ENCODE measurements at regions not wholly inside any gene's neighbourhood (a gene's known extent, or its start where the extent isn't known, plus 50 kb on each side); places are given as distances from the start of the nearest gene placed in this dataset.

GRCh38 chr2:193965263-193965662, 1691.8 kb upstream of the SLC39A10 start:
- no peak overlapping the region for H2AFZ ChIP-seq (ENCODE audit: low read length)
- H3K27me3 ChIP-seq (ENCODE audit: insufficient read depth, low read length, poor library complexity, severe bottlenecking): no peaks in the 10 kb centered on the region
- H3K9me2 ChIP-seq (replicated peaks; ENCODE audit: low read depth, low read length): no peaks in the 10 kb centered on the region
- TF ChIP-seq EZH2phosphoT487 (IDR thresholded peaks at IDR 0.05; ENCODE audit: borderline replicate concordance) (no peak), CTCF (conservative IDR thresholded peaks at IDR 0.05; ENCODE audit: low read length) (no peak)
- no peak overlapping the region for H3K4me2 ChIP-seq (ENCODE audit: low read depth, low read length, poor library complexity, severe bottlenecking)
- H3K9me3 ChIP-seq (ENCODE audit: insufficient read depth, low read depth, low read length): no peaks in the 10 kb centered on the region
- H3K9ac ChIP-seq (ENCODE audit: low read depth, low read length, poor library complexity, severe bottlenecking): no peak overlapping the region
- H3K4me3 ChIP-seq (ENCODE audit: low read length, poor library complexity, severe bottlenecking): no peak overlapping the region
- H3K36me3 ChIP-seq (ENCODE audit: insufficient read depth, low read length): no peaks in the 10 kb centered on the region
- H3K79me2 ChIP-seq (ENCODE audit: insufficient read depth, low read length): no peaks in the 10 kb centered on the region
- no peaks in the 10 kb centered on the region for H4K20me1 ChIP-seq (ENCODE audit: insufficient read depth, low read length, poor library complexity, severe bottlenecking)
- no peaks in the 10 kb centered on the region for H3F3A ChIP-seq (ENCODE audit: low read depth)
- H3K4me1 ChIP-seq (ENCODE audit: insufficient read depth, low read length, poor library complexity, severe bottlenecking): no peaks in the 10 kb centered on the region

DNA sequence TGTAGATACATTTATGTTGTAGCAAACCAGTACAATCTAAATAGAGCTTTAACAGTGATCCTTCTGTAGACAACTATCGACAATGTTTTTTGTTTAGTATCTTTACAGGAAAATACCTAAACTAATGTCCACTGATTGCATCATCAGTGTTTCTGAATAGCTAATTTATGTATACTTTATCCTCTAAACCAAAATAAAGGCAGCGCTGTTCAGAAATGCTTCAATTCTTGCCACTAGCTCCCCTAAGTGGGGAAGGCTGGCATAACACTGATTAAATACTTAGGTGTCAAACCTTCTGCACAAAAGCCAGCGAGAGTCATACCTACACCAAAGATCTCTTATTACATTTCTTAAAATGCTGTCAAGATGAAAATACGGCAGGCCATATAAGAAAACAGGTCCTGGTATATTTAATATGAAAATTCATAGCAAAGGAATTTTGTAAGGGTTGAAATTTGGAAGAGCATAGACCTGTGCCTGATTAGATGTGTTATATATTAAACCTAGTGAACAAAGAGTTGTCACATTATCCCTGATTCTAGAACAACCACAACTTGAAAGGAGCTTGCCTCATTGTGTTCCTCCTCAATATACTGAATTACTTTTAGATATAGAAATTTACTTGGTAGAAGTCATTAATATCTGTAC, 1693.4 kb upstream of the SLC39A10 start:
- no peaks in the 10 kb centered on the region for H3K27me3 ChIP-seq (ENCODE audit: insufficient read depth, low read length, poor library complexity, severe bottlenecking)
- no peaks in the 10 kb centered on the region for H3K79me2 ChIP-seq (ENCODE audit: insufficient read depth, low read length)
- no peak overlapping the region for H2AFZ ChIP-seq (ENCODE audit: low read length)
- no peak overlapping the region for H3K4me2 ChIP-seq (ENCODE audit: low read depth, low read length, poor library complexity, severe bottlenecking)
- no peaks in the 10 kb centered on the region for H3K9me2 ChIP-seq (replicated peaks; ENCODE audit: low read depth, low read length)
- no peaks in the 10 kb centered on the region for H4K20me1 ChIP-seq (ENCODE audit: insufficient read depth, low read length, poor library complexity, severe bottlenecking)
- H3K36me3 ChIP-seq (ENCODE audit: insufficient read depth, low read length): no peaks in the 10 kb centered on the region
- no peaks in the 10 kb centered on the region for H3K9me3 ChIP-seq (ENCODE audit: insufficient read depth, low read depth, low read length)
- TF ChIP-seq CTCF (conservative IDR thresholded peaks at IDR 0.05; ENCODE audit: low read length) (peak; percentile 82), EZH2phosphoT487 (IDR thresholded peaks at IDR 0.05; ENCODE audit: borderline replicate concordance) (no peak)
- H3F3A ChIP-seq (ENCODE audit: low read depth): no peaks in the 10 kb centered on the region
- no peaks in the 10 kb centered on the region for H3K4me1 ChIP-seq (ENCODE audit: insufficient read depth, low read length, poor library complexity, severe bottlenecking)
- no peak overlapping the region for H3K9ac ChIP-seq (ENCODE audit: low read depth, low read length, poor library complexity, severe bottlenecking)
- H3K4me3 ChIP-seq (ENCODE audit: low read length, poor library complexity, severe bottlenecking): no peak overlapping the region

GRCh38 chr2:193946806-193947205, 1710.2 kb upstream of the SLC39A10 start:
- Histone ChIP-seq H3K4me2 (ENCODE audit: low read depth, low read length, poor library complexity, severe bottlenecking) (no peak overlapping the region), H3K79me2 (ENCODE audit: insufficient read depth, low read length) (no peaks in the 10 kb centered on the region), H3K36me3 (ENCODE audit: insufficient read depth, low read length) (no peaks in the 10 kb centered on the region), H3K27me3 (ENCODE audit: insufficient read depth, low read length, poor library complexity, severe bottlenecking) (no peaks in the 10 kb centered on the region), H2AFZ (ENCODE audit: low read length) (no peak overlapping the region), H3K4me3 (ENCODE audit: low read length, poor library complexity, severe bottlenecking) (no peak overlapping the region), H3K4me1 (ENCODE audit: insufficient read depth, low read length, poor library complexity, severe bottlenecking) (no peaks in the 10 kb centered on the region), H4K20me1 (ENCODE audit: insufficient read depth, low read length, poor library complexity, severe bottlenecking) (no peaks in the 10 kb centered on the region), H3F3A (ENCODE audit: low read depth) (no peaks in the 10 kb centered on the region), H3K9me2 (replicated peaks; ENCODE audit: low read depth, low read length) (no peaks in the 10 kb centered on the region), H3K9ac (ENCODE audit: low read depth, low read length, poor library complexity, severe bottlenecking) (no peak overlapping the region), H3K9me3 (ENCODE audit: insufficient read depth, low read depth, low read length) (no peaks in the 10 kb centered on the region)
- TF ChIP-seq CTCF (conservative IDR thresholded peaks at IDR 0.05; ENCODE audit: low read length) (no peak), EZH2phosphoT487 (IDR thresholded peaks at IDR 0.05; ENCODE audit: borderline replicate concordance) (no peak)
